DND-41 (cell line): ENCODE measurements at regions not wholly inside any gene's neighbourhood (a gene's known extent, or its start where the extent isn't known, plus 50 kb on each side); places are given as distances from the start of the nearest gene placed in this dataset.

Source experiments
- EZH2 ChIP-seq: IDR thresholded peaks from 3 replicates; pipeline ENCODE4 v1.6.1; 2012; ENCODE audit warnings: borderline replicate concordance, low read depth, mild to moderate bottlenecking, moderate library complexity, low read length, inconsistent platforms; ENCODE audit not compliant: severe bottlenecking
- TF ChIP-seq, protein P1 (sequence below): IDR thresholded peaks from 2 replicates; pipeline ENCODE4 v1.5.1; 2012; ENCODE audit warnings: borderline replicate concordance, low read length, moderate library complexity, mild to moderate bottlenecking; ENCODE audit not compliant: poor library complexity, severe bottlenecking; ENCODE audit errors: extremely low read depth

GRCh38 chr6:166815629-166816028 lies 140.7 kb downstream of the RNASET2 start:
- TF ChIP-seq, protein P1, sequence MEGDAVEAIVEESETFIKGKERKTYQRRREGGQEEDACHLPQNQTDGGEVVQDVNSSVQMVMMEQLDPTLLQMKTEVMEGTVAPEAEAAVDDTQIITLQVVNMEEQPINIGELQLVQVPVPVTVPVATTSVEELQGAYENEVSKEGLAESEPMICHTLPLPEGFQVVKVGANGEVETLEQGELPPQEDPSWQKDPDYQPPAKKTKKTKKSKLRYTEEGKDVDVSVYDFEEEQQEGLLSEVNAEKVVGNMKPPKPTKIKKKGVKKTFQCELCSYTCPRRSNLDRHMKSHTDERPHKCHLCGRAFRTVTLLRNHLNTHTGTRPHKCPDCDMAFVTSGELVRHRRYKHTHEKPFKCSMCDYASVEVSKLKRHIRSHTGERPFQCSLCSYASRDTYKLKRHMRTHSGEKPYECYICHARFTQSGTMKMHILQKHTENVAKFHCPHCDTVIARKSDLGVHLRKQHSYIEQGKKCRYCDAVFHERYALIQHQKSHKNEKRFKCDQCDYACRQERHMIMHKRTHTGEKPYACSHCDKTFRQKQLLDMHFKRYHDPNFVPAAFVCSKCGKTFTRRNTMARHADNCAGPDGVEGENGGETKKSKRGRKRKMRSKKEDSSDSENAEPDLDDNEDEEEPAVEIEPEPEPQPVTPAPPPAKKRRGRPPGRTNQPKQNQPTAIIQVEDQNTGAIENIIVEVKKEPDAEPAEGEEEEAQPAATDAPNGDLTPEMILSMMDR, result no peak
- no peak for TF ChIP-seq EZH2
